GM12872 (cell line): ENCODE measurements at regions not wholly inside any gene's neighbourhood (a gene's known extent, or its start where the extent isn't known, plus 50 kb on each side); places are given as distances from the start of the nearest gene placed in this dataset.

ENCODE experiments used
- CTCF ChIP-seq: IDR thresholded peaks from 3 replicates; pipeline ENCODE4 v1.5.1; 2011; ENCODE audit warnings: low read depth, mild to moderate bottlenecking, low read length, moderate library complexity; ENCODE audit not compliant: insufficient read depth

GRCh38 chr16:86393907-86394626 is 116.3 kb upstream of the FOXF1 start:
- TF ChIP-seq CTCF = no peak

GRCh38 chr16:86395477-86395876 is 114.8 kb upstream of the FOXF1 start:
- no peak for TF ChIP-seq CTCF

- TF ChIP-seq CTCF = no peak
Observed at GRCh38 chr16:86396422-86396821, 113.9 kb upstream of the FOXF1 start.

- TF ChIP-seq CTCF = no peak
Observed at GRCh38 chr16:86396901-86397311, 113.4 kb upstream of the FOXF1 start.

GRCh38 chr16:86398201-86398600 is 112.1 kb upstream of the FOXF1 start:
- TF ChIP-seq CTCF = no peak

GRCh38 chr16:86398622-86399021 is 111.7 kb upstream of the FOXF1 start:
- no peak for TF ChIP-seq CTCF

- no peak for TF ChIP-seq CTCF
Observed at GRCh38 chr16:86401126-86401525, 109.2 kb upstream of the FOXF1 start.
